ENCODE measurements at regions not wholly inside any gene's neighbourhood (a gene's known extent, or its start where the extent isn't known, plus 50 kb on each side); places are given as distances from the start of the nearest gene placed in this dataset.
A peak's percentile ranks its signal among the peaks of the same experiment; 100 is the strongest.
"Not testable (repeated sequence)": the region's sequence is repeated elsewhere in the genome, so short reads cannot be mapped to it uniquely, and the experiment has no call there.

GRCh38 chr2:20499387-20499786, 52.5 kb downstream of the RHOB start:
- DNase-seq (ENCODE audit: extremely low spot score): no peak
- POLR2A ChIA-PET: no interaction called here
- TF ChIP-seq, protein P1, sequence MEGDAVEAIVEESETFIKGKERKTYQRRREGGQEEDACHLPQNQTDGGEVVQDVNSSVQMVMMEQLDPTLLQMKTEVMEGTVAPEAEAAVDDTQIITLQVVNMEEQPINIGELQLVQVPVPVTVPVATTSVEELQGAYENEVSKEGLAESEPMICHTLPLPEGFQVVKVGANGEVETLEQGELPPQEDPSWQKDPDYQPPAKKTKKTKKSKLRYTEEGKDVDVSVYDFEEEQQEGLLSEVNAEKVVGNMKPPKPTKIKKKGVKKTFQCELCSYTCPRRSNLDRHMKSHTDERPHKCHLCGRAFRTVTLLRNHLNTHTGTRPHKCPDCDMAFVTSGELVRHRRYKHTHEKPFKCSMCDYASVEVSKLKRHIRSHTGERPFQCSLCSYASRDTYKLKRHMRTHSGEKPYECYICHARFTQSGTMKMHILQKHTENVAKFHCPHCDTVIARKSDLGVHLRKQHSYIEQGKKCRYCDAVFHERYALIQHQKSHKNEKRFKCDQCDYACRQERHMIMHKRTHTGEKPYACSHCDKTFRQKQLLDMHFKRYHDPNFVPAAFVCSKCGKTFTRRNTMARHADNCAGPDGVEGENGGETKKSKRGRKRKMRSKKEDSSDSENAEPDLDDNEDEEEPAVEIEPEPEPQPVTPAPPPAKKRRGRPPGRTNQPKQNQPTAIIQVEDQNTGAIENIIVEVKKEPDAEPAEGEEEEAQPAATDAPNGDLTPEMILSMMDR (IDR thresholded peaks at IDR 0.05; ENCODE audit: control extremely low read depth, extremely low read depth, low read depth, missing control alignments): no peak
- CTCF ChIA-PET: interaction anchor here (1.3 kb wide), 1 partner anchor 9 kb away, joined by 5 read pairs; no protein-coding TSS in a partner anchor

- TF ChIP-seq, protein P1 (IDR thresholded peaks at IDR 0.05; ENCODE audit: control extremely low read depth, extremely low read depth, low read depth, missing control alignments): no peak
- no peak for DNase-seq (ENCODE audit: extremely low spot score)
- POLR2A ChIA-PET: no interaction called here
- CTCF ChIA-PET: no interaction called here
These were observed 55.1 kb downstream of the RHOB start for GRCh38 chr2:20501974-20502373.

GRCh38 chr2:20502496-20502895, 55.6 kb downstream of the RHOB start:
- DNase-seq (ENCODE audit: extremely low spot score); POLR2A ChIA-PET: not testable (repeated sequence)
- CTCF ChIA-PET: interaction anchor here (1.0 kb wide), 1 partner anchor 91 kb away, joined by 3 read pairs; no protein-coding TSS in a partner anchor

GRCh38 chr2:20504174-20504573, 57.3 kb downstream of the RHOB start:
- POLR2A ChIA-PET: interaction anchor here (1.0 kb wide), 1 partner anchor 58 kb away, joined by 3 read pairs; the partner anchor contains the start of gene RHOB
- DNase-seq (ENCODE audit: extremely low spot score): no peak
- CTCF ChIA-PET: interaction anchor here (1.0 to 2.0 kb wide), 2 partner anchors 8 to 66 kb away, joined by 3 to 6 read pairs; no protein-coding TSS in a partner anchor
- TF ChIP-seq, protein P1 (IDR thresholded peaks at IDR 0.05; ENCODE audit: control extremely low read depth, extremely low read depth, low read depth, missing control alignments): no peak

DNA sequence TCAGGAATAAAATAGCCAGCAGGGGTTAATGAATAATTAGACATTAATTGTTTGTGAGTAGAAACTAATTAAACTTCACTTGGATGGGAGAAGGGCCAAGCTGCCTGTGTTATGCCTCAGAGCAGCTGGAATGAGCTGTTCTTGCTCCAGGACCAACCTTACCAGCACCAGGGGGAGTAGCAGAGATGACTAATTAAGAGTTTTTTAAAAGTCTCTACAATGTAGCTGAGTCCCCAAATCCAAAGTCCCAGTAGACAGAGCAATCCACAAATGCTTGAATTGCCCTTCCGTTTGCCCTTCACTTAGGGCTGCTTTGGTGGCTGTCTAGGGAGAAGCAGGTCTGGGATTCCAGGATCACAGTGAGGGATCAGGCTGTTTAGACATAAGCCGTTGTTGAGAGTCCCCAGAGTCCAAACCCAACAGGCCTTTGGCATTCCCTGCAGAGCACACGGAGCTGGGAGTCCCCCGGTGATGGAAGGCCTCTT, 59.4 kb downstream of the RHOB start:
- TF ChIP-seq, protein P1 (IDR thresholded peaks at IDR 0.05; ENCODE audit: control extremely low read depth, extremely low read depth, low read depth, missing control alignments): no peak
- POLR2A ChIA-PET: interaction anchor here (0.9 kb wide), 1 partner anchor 59 kb away, joined by 4 read pairs; the partner anchor contains the start of gene RHOB
- CTCF ChIA-PET: interaction anchor here (0.9 kb wide), 1 partner anchor 12 kb away, joined by 3 read pairs; no protein-coding TSS in a partner anchor
- no peak for DNase-seq (ENCODE audit: extremely low spot score)

- DNase-seq (ENCODE audit: extremely low spot score): peak; percentile 65
- CTCF ChIA-PET: interaction anchor here (1.1 to 3.5 kb wide), 2 partner anchors 8 to 17 kb away, joined by 6 to 24 read pairs; no protein-coding TSS in a partner anchor
- TF ChIP-seq, protein P1 (IDR thresholded peaks at IDR 0.05; ENCODE audit: control extremely low read depth, extremely low read depth, low read depth, missing control alignments): no peak
- POLR2A ChIA-PET: interaction anchor here (0.8 to 1.0 kb wide), 2 partner anchors 59 to 60 kb away, joined by 6 to 12 read pairs; partner anchors contain the start of gene RHOB
These were observed 60.4 kb downstream of the RHOB start for GRCh38 chr2:20507166-20507692.

DNA sequence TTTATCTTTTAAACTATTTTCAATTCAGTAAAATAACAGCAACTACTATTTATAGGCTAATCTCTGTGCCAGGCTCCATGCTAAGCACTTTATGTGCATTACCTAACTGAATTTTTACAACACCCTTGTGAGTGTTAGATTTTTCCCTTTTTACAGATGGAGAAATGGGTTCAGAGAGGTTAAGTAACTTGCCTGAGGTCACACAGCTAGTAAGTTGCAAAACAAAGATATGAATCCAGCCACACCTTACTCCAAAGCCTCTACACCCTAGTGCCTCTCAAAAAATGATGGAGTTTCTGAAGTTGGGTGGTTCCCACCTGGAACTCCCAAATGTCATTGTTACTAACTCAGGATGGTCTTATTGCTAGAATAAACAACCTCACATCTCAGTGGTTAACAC, 60.8 kb downstream of the RHOB start:
- no peak for DNase-seq (ENCODE audit: extremely low spot score)
- ChIA-PET POLR2A (interaction anchor here (0.8 to 1.0 kb wide), 2 partner anchors 59 to 61 kb away, joined by 6 to 12 read pairs; partner anchors contain the start of gene RHOB), CTCF (interaction anchor here (1.1 to 3.5 kb wide), 2 partner anchors 8 to 17 kb away, joined by 6 to 24 read pairs; no protein-coding TSS in a partner anchor)
- TF ChIP-seq, protein P1 (IDR thresholded peaks at IDR 0.05; ENCODE audit: control extremely low read depth, extremely low read depth, low read depth, missing control alignments): no peak
